ENCODE measurements at regions not wholly inside any gene's neighbourhood (a gene's known extent, or its start where the extent isn't known, plus 50 kb on each side); places are given as distances from the start of the nearest gene placed in this dataset.

GRCh38 chr5:3891113-3891512 is 295.5 kb downstream of the IRX1 start:
- DNase-seq, result no peak

GRCh38 chr5:3893527-3893926 is 297.9 kb downstream of the IRX1 start:
- DNase-seq, result no peak

GRCh38 chr5:3893975-3894374 is 298.3 kb downstream of the IRX1 start:
- DNase-seq, result no peak

GRCh38 chr5:3896098-3896497 is 300.5 kb downstream of the IRX1 start:
- no peak for DNase-seq

GRCh38 chr5:3899093-3899492 is 303.5 kb downstream of the IRX1 start:
- DNase-seq, result no peak

- DNase-seq, result no peak
Measured at GRCh38 chr5:3904584-3904983, 309.0 kb downstream of the IRX1 start.

- no peak for DNase-seq
Measured at GRCh38 chr5:3905031-3905430, 309.4 kb downstream of the IRX1 start.

- no peak for DNase-seq
Measured at GRCh38 chr5:3905521-3905920, 309.9 kb downstream of the IRX1 start.

- DNase-seq, result no peak
Measured at GRCh38 chr5:3911111-3911510, 315.5 kb downstream of the IRX1 start.

GRCh38 chr5:3911773-3912172 is 316.1 kb downstream of the IRX1 start:
- no peak for DNase-seq

GRCh38 chr5:3912790-3913189 is 317.2 kb downstream of the IRX1 start:
- no peak for DNase-seq

- DNase-seq, result no peak
Measured at GRCh38 chr5:3913279-3913678, 317.6 kb downstream of the IRX1 start.

GRCh38 chr5:3925022-3925421 is 329.4 kb downstream of the IRX1 start:
- no peak for DNase-seq

GRCh38 chr5:3925935-3926334 is 330.3 kb downstream of the IRX1 start:
- no peak for DNase-seq

GRCh38 chr5:3929799-3930198 is 334.2 kb downstream of the IRX1 start:
- DNase-seq, result no peak

GRCh38 chr5:3931976-3932375 is 336.3 kb downstream of the IRX1 start:
- DNase-seq, result no peak

- DNase-seq, result no peak
Measured at GRCh38 chr5:3933536-3933935, 337.9 kb downstream of the IRX1 start.

- no peak for DNase-seq
Measured at GRCh38 chr5:3933966-3934365, 338.3 kb downstream of the IRX1 start.

- DNase-seq, result no peak
Measured at GRCh38 chr5:3943859-3944258, 348.2 kb downstream of the IRX1 start.

GRCh38 chr5:3944930-3945329 is 349.3 kb downstream of the IRX1 start:
- DNase-seq, result no peak

GRCh38 chr5:3948838-3949237 is 353.2 kb downstream of the IRX1 start:
- DNase-seq, result no peak

- DNase-seq, result no peak
Measured at GRCh38 chr5:3954199-3954598, 358.6 kb downstream of the IRX1 start.

GRCh38 chr5:3954633-3955032 is 359.0 kb downstream of the IRX1 start:
- no peak for DNase-seq

GRCh38 chr5:3957658-3958057 is 362.0 kb downstream of the IRX1 start:
- no peak for DNase-seq

GRCh38 chr5:3958389-3958788 is 362.8 kb downstream of the IRX1 start:
- DNase-seq, result no peak

- DNase-seq, result no peak
Measured at GRCh38 chr5:3962113-3962512, 366.5 kb downstream of the IRX1 start.

All from SHP77 (cell line).